ENCODE measurements at regions not wholly inside any gene's neighbourhood (a gene's known extent, or its start where the extent isn't known, plus 50 kb on each side); places are given as distances from the start of the nearest gene placed in this dataset.
"Not testable (repeated sequence)": the region's sequence is repeated elsewhere in the genome, so short reads cannot be mapped to it uniquely, and the experiment has no call there.

DNA sequence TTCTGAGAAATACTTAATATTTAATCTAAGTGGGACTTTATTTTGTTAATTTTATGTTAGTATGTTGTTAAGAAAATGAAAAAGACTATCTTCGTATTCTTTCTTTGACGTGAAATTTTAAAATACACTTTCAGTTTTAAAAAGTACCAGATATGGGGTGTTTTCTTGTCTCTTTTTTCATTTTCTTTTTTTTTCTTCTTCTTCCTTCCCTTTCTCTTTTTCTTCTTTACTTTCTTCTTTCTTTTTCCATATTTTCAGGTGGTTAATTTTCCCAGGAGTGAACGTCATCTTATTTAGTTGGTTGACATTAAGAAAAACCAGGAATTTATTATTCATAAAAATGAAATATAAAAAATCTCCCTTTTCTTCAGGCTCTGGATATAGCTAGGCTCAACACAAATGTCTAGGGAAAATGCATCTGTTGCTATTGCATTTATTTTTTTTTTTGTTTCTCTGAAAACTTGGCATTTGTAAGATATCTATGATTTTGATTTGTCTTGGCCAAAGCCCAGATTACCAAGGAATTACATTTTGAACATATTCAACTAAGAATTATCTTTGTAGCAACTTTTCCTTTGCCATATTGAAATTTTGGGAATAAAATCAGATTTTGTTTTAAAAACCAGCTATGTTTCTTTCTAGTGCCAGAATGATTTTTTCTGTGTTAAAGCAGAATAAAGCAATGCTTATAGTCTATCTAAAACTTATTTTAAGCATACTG, 241.3 kb upstream of the FOXP2 start (continued):
- TF ChIP-seq ZBTB39 (CRISPR knock-in tag; IDR thresholded peaks at IDR 0.05) (no peak), JUND (CRISPR knock-in tag; IDR thresholded peaks at IDR 0.05) (no peak), ZNF839 (CRISPR knock-in tag; IDR thresholded peaks at IDR 0.05; ENCODE audit: borderline replicate concordance) (no peak), NAIF1 (CRISPR knock-in tag; IDR thresholded peaks at IDR 0.05; ENCODE audit: borderline replicate concordance) (no peak), ISX (CRISPR knock-in tag; conservative IDR thresholded peaks at IDR 0.05) (no peak), HNF4G (IDR thresholded peaks at IDR 0.05; ENCODE audit: borderline replicate concordance, low read depth, low read length) (no peak), HNF4G (CRISPR knock-in tag; IDR thresholded peaks at IDR 0.05; ENCODE audit: borderline replicate concordance, low read depth) (no peak)
- TF ChIP-seq, protein P1, sequence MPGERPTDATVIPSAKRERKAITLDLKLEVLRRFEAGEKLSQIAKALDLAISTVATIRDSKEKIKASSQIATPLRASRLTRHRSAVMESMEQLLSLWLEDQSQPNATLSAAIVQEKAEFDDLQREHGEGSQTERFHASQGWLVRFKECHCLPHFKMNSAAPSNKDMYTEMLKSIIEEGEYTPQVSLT (CRISPR knock-in tag; IDR thresholded peaks at IDR 0.05; ENCODE audit: borderline replicate concordance, low read depth): no peak

DNA sequence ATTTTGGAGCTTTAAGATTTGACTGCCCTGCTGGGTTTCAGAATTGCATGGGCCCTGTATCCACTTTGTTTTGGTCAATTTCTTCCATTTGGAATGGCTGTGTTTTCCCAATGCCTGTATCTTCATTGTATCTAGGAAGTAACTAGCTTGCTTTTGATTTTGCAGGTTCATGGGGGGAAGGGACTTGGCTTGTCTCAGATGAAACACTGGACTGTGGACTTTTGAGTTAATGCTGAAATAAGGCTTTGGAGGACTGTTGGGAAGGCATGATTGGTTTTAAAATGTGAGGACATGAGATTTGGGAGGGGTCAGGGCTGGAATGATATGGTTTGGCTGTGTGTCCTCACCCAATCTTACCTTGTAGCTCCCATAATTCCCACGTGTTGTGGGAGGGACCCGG, 245.2 kb upstream of the FOXP2 start:
- WGBS (ENCODE audit: low lambda C conversion rate): 0% methylated on average over 2 of the region's 2 CpGs

More for the DNA sequence above, 245.2 kb upstream of the FOXP2 start:
- CTCF ChIA-PET (ENCODE audit: low intra/inter-chr PET ratio, low total read pairs); H4K20me1 ChIP-seq (ENCODE audit: insufficient read depth, low read length); H3K4me1 ChIP-seq (ENCODE audit: insufficient read depth, low read length); in situ Hi-C loops (cut with HindIII; ENCODE audit: extremely low pct_ligation_motif_present, low pct_unique_long_range_greater_than_20kb); FAIRE-seq; H3K4me3 ChIP-seq (replicated peaks in 1 of 3; ENCODE audit: insufficient read depth in 1 of 3, low read depth in 2 of 3, low read length in 3 of 3); H3K4me2 ChIP-seq (ENCODE audit: low read depth, low read length); H3K79me2 ChIP-seq (ENCODE audit: insufficient read depth, low read length); H3K36me3 ChIP-seq (replicated peaks in 1 of 2; ENCODE audit: control insufficient read depth in 1 of 2, insufficient read depth in 2 of 2, low read length in 2 of 2); BruUV-seq (replicated peaks); H3K27me3 ChIP-seq (ENCODE audit: control insufficient read depth in 1 of 2, insufficient read depth in 2 of 2, low read length in 2 of 2); POLR2A ChIA-PET; H3K9me3 ChIP-seq (ENCODE audit: low read length); ATAC-seq; DNase-seq (ENCODE audit: low spot score); H3K9ac ChIP-seq (ENCODE audit: insufficient read depth, low read depth, low read length); intact Hi-C loops (cut with micrococcal nuclease; ENCODE audit: unreplicated experiment); H3K27ac ChIP-seq (ENCODE audit: extremely low read length, insufficient read depth, low read length); H2AFZ ChIP-seq (ENCODE audit: low read length): not testable (repeated sequence)
